Activated CD4-positive, alpha-beta T cell treated with anti-CD3 and anti-CD28 coated beads, Interleukin-2, Interleukin-6, amounts not matched to agents 100 ng/mL and 50 ng/mL, durations not matched to agents 16 hours and 8 hours (primary cell): ENCODE measurements at regions not wholly inside any gene's neighbourhood (a gene's known extent, or its start where the extent isn't known, plus 50 kb on each side); places are given as distances from the start of the nearest gene placed in this dataset.
"Not testable (repeated sequence)": the region's sequence is repeated elsewhere in the genome, so short reads cannot be mapped to it uniquely, and the experiment has no call there.

ENCODE experiments used
- DNase-seq: peaks from one replicate; pipeline ENCODE4 v3.0.0-alpha.2; 2020

DNA sequence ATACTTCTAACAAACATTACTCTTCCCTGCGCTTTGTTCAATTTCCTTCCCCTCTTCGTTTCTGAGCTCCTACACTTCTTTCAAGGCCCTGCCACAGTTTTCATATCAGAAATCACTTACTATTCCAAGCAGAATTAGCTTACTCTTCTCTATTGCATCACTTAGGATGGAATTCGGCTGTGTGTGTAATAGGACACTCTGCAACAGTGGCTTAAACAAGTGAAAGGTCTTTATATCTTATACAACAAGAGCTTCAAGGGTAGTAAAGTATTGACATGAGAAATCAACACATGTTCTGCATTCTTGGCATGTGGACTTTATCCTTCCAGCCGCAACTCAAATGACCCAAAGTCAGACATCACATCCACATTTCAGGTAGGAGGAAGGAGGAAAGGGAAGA is 279.6 kb downstream of the PCDH20 start:
- no peak for DNase-seq

DNA sequence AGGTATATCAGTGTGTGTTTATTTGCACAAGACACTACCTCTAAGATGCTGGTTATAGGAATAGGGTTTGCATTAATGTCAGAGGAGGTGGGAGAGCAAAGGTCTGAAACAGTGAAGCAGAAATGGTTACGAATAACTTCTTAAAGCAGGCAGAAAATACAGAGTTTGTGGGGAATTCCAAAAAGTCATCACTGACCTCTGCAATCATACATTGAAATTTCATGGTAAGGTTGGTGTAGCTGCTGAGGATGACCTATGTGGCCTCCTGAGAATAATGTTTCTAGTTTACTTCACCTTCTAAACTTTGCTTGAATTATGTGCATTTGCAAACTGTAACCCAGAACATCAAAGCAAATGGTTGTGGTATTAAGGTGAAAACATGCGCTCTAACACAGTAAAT is 280.1 kb downstream of the PCDH20 start:
- no peak for DNase-seq

DNA sequence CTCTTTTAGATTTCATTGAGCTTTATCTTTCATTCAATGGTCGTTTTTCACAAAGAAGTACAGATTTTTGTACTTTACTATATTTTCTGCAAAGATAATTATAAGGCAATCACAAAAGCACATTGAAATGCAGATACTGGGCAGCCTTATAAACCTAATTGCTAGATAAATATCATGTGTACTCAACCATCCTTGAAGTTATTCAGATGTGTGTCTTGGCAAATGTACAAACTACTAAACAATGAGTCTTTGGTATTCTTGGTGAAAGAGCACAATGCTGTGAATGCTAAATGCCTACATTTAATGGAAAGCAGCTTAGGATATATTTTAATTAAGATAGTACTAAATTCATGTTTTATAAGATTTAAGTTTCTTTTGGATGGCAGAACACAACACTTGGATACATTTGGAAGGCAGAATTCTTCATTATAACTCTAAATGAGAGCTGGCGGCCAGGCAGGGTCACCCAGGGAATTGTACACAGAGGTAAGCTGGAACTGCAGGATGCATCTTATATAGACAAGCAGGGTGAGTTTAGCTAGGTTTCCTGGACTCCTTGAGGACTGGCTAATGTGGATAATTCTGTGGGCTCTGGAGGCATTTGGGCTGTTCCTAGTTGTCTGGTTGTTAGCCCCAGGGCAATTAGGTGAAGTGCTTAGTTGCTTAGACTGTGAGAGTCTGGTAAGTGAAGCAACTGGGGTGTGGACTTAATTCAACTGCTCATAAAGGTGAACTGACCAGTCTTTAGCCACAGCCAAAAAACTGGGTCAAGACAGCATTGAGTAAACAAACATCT is 286.6 kb downstream of the PCDH20 start:
- no peak for DNase-seq

DNA sequence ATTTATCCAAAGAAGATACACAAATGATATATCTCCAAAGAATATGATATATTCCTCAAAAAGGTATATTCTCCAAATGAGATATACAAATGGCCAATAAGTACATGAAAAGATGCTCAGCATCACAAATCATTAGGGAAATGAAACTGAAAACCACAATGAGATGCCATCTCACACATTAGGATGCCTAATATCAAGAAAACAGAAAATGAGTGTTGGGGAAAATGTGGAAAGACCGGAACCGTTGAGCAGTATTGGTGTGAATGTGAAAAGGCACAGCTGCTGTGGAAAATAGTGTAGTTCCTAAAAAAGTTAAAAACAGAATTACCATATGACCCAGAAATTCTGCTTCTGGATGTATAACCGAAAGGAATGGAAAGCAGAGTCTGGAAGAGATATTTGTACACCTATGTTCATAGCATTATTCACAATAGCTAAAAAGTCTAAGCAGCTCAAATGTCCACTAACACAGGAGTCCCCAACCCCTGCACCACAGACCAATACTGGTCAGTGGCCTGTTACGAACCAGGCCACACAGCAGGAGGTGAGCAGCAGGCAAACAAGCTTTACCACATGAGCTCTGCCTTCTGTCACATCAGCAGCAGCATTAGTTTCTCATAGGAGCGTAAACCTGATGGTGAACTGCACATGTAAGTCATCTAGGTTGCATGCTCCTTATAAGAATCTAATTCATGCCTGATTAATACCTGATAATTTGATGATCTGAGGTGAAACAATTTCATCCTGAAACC is 291.9 kb downstream of the PCDH20 start:
- DNase-seq: no peak

DNA sequence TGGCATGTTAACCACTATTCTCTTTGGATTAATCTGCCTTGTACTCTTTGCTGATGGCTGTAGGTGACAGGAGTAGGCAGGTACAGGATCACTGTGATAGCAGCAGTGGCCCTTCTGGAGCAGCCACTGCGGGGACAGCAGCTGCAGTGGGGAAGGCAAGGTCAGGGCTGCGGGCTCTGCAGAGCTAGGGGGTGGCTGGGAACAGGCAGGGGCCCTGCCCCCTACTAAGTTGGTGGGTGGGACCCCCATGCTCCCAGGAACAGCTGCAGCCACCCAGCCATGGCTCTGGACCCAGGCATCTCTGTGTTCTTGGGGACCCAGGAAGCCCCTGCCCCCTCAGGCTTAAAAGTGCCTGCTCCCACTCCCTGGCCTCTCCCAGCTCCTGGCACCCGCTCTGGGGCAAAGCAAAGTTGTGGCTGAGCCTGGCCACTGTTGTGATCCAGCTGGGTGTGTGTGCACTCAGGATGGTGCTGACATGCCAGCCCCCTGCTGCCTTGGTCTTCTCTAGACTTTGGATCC is 302.4 kb downstream of the PCDH20 start:
- no peak for DNase-seq

DNA sequence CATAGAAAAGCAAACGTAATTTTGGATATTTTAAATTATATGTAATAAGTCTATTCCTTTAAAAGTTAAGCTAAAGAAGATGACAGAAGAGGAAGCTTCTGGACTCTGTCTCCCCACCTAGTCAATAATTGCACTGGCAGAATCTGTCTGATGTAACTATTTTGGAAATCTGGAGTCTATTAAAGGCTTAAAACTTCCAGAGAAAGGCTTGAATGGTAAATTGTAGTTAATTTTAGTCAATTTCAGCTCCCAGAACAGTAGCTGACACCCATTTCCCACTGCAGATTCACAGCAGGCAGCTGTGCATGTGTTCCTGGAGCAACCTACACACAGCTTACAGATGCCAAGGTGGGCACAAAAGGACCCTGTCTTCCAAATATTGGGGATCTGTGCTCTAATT is 304.1 kb downstream of the PCDH20 start:
- no peak for DNase-seq

DNA sequence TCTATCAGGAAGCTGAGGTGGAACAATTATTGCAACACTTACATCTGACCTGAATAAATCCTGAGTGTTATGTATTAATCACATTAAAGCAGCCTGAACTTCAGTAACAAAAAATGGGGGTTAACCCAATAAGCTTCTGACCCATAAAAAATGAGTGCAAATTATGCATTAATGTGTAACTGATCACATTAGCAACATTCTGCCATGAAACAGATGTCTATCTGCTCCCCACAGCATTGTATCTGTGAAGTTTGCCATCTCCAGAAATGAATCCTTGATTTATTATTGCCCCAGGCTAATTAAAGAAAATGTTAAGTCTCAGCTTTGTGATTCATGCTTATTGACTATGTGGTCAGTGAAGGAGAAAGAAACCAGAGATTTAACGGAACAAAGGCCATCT is 304.9 kb downstream of the PCDH20 start:
- DNase-seq: no peak

DNA sequence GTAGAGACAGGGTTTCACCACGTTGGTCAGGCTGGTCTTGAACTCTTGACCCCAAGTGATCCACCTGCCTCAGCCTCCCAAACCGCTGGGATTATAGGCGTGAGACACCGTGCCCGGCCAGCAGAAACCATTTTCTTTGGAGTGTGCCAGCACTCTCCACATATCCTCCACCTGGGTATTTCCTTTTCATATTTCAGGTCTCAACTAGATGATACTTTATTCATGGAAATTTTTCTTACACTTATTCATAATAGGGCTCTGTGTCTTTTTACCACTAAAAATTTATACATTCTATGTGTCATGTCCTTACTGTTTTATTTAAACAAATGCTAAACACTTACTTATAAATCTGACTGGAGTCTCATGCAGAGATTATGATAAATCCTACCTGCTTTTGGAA is 305.9 kb downstream of the PCDH20 start:
- DNase-seq: no peak

DNA sequence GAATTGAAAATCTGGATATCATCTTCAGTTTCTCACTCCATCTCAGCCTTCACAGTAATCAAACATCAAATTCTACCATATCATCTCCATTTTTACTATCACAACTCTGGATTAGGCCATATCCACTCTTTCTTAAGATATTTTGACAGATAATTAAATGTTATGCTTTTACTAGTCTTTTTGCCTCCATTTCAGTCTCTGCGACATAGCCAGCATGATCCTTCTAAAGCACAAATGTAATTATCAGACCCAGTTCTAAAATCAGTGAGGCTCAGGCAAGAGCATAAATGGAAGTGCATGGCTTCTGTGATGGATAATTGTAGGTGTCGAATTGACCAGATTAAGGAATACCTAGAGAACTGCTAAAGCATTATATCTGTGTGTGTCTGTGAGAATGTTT is 307.7 kb downstream of the PCDH20 start:
- no peak for DNase-seq

DNA sequence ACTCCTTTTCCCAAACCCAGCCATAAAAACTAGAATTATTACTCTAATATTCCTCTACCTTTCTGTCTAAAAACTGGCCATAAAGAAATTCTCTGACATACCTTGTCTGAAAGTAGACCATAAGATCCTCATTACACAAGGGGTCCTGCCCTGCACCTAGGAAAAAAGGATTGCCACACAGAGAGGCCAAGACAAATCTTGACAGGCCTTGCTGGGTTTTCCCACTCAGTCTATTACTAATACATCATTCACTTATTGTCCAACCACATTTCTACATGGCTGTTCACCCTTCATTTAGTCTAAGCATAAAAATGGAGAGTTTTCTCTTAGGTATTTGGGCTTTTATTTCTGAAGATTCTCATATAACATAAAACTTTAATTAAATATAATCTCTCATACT is 319.8 kb downstream of the PCDH20 start:
- DNase-seq: no peak

DNA sequence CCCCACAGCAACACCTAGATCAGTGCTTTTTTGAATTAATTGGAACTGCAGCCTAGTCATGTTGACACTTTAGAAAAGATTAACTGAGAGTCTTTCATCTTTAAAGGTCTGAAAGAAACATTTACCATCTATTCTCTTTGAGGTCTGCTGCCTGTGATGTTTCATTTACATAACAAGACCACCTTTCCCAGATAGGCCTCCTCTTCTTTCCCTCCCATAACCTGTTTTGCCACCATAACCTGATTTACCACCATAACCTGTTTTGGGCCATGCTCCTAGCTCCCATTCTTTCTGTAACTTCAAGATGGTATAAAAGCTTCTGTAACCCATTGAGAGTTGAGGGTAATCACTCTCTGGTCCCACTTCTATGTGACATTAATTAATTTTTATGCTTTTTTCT is 320.8 kb downstream of the PCDH20 start:
- no peak for DNase-seq

DNA sequence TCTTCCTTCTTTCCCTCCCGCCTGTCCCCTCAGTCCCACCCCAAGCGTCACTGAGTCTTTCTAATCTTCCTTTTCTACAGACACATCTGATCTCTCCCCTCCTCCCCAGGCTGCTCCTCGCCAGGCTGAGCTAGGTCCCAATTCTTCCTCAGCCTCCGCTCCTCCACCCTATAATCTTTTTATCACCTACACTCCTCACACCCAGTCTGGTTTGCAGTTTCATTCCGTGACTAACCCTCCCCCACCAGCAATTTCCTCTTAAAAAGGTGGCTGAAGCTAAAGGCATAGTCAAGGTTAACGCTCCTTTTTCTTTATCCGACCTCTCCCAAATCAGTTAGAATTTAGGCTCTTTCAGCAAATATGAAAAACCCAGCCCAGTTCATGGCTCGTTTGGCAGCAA is 325.8 kb downstream of the PCDH20 start:
- not testable (repeated sequence) for DNase-seq

DNA sequence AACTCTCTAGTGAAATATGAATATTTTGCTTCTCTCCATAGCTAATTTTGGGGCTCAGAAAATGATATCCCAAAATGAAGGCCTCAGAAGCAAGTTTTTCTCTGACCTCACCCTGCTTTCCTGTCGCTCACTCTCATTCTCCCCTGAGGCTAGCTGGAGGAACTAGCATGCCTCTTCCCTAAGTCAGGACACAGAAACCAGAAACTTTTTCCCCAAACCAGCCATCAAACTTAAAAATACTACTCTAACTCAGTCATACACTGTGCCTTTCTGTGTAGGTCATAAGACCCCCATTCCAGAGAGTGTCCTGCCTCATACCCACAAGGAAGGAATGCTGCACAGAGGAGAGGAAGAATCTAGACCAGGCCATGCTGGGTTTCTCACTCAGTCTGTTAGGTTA is 329.6 kb downstream of the PCDH20 start:
- DNase-seq: no peak

DNA sequence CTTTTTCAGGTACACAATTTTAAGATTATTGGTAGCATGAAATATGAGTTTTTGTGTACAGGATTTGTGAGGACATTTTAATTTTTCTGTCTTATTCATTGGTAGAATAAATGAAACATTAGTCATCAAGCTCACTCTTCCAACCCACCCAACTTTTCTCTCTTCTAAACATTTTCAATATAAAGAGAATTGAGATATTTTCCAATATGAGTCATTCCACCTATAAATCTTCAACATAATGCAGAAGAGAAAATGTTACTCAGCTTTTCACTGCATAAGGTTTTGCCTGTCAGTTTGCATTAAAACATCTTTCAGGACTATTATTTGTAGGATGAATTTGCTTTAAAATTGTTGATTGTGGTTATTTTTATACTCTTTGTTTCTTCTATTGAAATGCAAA is 330.7 kb downstream of the PCDH20 start:
- DNase-seq: no peak

DNA sequence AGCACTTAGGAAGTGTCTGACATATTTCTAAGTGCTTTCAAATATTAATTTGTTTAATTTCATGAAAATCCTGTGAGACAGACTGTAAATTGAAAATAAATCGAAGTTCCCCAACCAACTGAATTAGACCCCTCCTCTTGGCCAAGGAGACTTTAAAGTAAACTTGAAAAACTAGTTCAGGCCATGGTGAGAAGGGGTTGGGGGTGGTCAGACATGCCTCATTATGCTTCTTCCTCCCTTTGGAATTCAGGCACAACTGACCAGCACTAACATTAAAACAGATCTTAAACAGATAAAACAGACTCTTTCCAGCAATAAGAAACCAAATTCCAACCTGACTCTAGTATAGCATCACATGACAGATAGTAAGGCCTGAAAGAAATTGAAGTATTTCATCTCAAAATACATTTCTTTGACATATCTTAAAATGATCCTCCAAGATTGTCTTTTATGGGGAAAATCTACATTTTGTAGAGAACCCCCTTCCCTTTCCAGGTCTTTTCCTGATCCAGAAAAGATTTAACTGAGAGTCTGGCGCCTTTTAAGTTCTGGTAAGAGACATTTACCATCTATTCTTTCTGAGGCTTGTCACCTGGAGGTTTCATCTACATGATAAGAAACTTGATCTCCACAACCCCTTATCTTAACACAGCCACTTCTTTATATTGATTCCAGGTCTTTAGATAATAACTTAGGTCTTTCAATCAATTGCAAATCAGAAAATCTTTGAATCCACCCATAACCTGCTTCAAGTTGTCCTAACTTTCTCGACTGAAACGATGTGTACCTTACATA is 336.5 kb downstream of the PCDH20 start:
- DNase-seq: no peak

DNA sequence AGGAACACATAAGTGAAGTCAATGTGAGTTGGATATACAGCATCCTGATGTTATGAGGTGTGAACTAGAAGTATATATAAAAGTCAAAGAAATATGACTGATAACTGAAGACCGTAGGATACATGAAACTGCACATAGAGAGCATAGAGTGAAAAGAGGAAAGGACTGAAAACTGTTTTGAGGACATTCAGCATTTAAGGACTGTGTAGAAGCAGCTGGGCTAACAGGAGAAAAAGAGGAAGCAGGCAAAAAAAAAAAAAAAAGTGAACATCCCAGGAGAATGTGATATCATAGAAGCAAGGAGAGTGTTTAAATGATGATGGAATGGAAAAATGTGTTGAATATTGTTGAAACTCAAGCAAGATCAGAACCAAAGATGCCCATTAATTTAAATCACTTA is 363.5 kb downstream of the PCDH20 start:
- no peak for DNase-seq

DNA sequence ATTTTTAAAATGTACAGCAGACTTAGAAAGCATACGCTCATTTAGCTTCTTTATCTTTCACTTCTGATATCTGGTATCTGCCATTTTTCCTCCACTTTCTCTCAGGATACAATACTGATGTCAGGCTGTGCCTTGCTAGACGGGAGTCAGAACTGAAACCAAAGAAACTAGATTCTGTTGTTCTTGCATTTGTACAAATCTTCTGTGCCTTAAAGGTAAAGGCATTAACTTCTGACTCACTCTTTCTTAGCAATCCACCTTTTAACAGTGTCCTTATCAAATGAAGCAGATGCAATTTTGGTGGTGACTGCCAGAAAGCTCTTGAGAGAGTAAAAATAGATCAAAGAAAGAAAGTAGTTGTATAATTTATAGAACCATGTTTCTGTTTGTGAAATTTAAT is 370.4 kb downstream of the PCDH20 start:
- DNase-seq: no peak

DNA sequence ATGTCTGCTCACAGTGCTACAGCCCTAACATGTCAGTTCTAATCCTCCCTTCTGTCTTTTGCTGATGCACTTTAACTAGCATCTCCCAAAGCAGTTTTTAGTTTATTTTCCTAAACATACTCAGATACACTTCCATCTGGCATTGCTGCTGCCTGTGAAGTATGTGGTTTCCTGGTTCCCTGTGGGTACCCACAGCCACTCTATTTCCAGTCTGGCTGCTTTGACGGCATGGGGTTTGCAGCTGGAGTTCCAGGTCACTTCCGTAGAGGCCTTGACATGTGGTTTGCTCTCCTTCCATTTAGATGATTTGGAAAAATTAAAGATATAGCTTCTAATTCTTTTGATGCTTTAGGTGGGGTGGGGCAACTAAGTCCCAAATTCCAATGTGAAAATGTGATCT is 375.5 kb downstream of the PCDH20 start:
- DNase-seq: no peak

DNA sequence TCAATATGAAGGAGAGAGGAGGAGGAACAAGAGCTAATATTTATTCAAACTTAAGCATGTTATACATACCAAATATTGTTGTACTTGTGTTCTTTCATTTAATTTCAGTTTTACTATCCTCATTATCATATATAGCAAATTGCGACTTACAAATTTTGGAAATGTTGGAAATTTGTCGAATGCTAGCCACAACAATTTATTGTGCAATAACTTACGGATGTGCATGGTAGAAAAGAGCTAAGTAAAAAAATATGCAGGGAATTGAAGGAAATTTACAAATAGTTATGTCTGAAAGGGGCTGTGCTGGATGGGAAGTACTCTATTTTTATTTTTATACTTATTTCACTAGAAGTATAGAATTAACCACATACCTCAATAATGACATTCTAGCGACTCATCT is 376.3 kb downstream of the PCDH20 start:
- DNase-seq: no peak

DNA sequence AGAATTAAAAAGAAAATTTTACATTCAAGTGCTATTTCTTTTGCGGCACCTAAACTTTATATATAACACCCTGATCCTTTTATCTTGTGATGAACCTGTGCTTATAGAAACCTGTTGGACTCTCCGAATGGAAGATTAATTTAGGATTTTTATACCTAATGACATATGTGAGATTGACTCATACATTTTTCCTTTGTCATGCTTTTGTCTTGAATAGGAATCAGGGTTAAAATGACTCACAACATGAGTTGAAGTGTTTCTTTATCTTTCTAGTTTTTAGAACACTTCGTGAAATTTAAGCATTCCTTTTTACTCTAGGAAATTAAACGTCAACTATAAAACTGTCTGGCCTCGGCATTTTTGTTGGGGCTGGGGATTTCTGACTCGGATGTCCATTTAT is 378.9 kb downstream of the PCDH20 start:
- DNase-seq: no peak

DNA sequence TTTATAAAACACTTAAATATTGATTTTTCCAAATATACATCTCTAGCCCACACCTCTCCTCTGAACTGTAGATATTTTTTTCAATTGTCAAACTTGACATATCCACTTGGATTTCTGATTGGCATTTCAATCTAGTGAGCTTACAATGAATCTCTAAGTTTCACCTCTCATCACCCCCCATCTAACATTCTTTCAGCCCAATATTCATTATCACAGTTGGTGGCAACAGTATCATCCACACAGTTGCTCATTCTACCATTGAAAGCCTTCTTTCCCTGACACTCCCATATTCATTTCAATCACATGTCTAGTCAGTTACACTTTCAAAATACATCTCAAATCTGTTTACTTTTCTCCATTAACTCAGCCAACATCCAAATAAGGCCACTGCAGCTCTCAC is 385.2 kb downstream of the PCDH20 start:
- no peak for DNase-seq

DNA sequence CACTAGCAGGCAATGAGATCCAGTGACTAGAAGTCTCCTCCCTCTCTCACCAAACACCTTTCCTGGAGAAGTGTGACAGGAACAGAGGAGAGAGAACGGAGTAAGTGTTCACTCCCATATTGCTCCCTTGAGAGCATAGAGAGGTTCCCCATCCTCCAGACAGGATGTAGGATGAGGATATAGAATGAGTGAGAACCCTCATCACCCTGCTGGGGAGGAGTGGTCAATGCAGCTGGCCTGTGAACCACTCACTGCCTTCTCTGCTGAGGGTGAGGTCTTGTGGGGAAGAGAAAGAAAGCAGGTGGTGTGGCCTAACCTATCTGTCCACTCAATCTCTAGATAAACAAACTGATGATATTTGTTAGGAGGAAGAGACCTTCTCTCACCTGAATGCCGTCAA is 386.6 kb downstream of the PCDH20 start:
- DNase-seq: no peak

DNA sequence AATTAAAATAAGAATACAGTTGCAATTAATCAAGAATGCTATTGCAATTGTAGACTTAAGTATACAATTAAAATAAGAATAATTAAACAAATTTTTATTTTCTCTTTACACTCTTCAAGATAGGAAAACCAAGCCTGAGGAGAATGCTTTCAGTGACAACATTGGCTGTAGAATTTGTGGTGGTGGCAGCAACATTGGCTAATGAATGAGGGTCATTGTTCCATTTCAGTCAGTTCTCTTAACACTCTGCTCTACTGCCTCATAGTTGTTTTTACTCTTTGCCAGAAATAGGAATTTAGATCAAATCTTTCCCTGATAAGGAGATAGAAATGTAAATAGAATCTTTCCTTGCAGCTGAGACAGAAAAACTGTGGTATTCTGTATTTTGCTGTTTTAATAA is 391.6 kb downstream of the PCDH20 start:
- no peak for DNase-seq

DNA sequence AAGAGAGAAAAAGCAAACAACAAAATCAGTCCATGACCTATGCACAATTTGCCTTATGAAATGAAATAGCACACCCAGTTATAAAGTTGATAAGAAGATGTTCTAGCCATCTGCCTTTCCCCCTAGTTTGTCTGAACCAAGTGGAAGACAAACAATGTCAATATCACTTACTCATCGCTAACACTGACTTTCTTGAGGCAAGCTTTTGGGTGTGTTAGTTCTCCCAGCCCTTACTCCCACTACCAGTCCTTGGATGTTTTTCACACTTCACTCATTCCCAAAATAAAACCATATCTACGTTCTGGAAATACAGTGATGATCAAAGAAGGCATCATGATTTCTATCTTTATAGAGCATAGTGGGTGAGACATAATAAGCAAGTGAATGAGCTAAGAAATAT is 393.8 kb downstream of the PCDH20 start:
- no peak for DNase-seq
